Vagina (tissue), 2 donors: ENCODE measurements at regions not wholly inside any gene's neighbourhood (a gene's known extent, or its start where the extent isn't known, plus 50 kb on each side); places are given as distances from the start of the nearest gene placed in this dataset.

Source experiments
- DNase-seq, 2 donors: peaks; one replicate each; pipeline ENCODE4 v3.0.0-alpha.2; 2017; ENCODE audit errors: extremely low spot score in 2 of 2
- H3K27ac ChIP-seq: fragments of 200-600 bp; sonication (generic); one replicate; pipeline ENCODE4 v1.5.1; 2019
- H3K27me3 ChIP-seq: fragments of 200-600 bp; sonication (generic); one replicate; pipeline ENCODE4 v1.5.1; 2019
- H3K36me3 ChIP-seq, 2 donors: fragments of 200-600 bp; sonication (generic); one replicate each; pipeline ENCODE4 v1.5.1; 2017 to 2019
- H3K4me1 ChIP-seq: fragments of 200-600 bp; sonication (generic); one replicate; pipeline ENCODE4 v1.5.1; 2019
- H3K4me3 ChIP-seq, 2 donors: fragments of 200-600 bp; sonication (generic); 1 replicate in 1 of 2; 2 replicates in 1 of 2; pipeline ENCODE4 v1.5.1; 2016 to 2019
- H3K9me3 ChIP-seq: fragments of 200-600 bp; sonication (generic); one replicate; pipeline ENCODE4 v1.5.1; 2019
- POLR2A ChIP-seq, 2 donors: fragments of 450-650 bp; IDR thresholded peaks; one replicate each; pipeline ENCODE4 v1.6.1; 2017; ENCODE audit warnings: antibody characterized with exemption in 2 of 2, mild to moderate bottlenecking in 2 of 2, moderate library complexity in 2 of 2
- POLR2AphosphoS5 ChIP-seq, 2 donors: sonication (generic); formaldehyde crosslinking; IDR thresholded peaks; one replicate each; pipeline ENCODE4 v1.9.0; 2017; ENCODE audit warnings: antibody characterized with exemption in 2 of 2, mild to moderate bottlenecking in 2 of 2, low read depth in 1 of 2; ENCODE audit not compliant: insufficient read depth in 1 of 2
- intact Hi-C: fragments of 100-400 bp; cut with DNase I; formaldehyde crosslinking; loops from one replicate; pipeline ENCODE4 v1.15.1; 2023
- TF ChIP-seq, protein P1 (sequence below), 3 experiments: fragments of 450-650 bp in 2 of 3; fragments of 200-600 bp in 1 of 3; sonication (generic) in 1 of 3; IDR thresholded peaks; one replicate each; pipeline ENCODE4 v1.5.1; 2017 to 2019; ENCODE audit warnings: antibody characterized with exemption in 3 of 3, mild to moderate bottlenecking in 2 of 3, moderate library complexity in 2 of 3

DNA sequence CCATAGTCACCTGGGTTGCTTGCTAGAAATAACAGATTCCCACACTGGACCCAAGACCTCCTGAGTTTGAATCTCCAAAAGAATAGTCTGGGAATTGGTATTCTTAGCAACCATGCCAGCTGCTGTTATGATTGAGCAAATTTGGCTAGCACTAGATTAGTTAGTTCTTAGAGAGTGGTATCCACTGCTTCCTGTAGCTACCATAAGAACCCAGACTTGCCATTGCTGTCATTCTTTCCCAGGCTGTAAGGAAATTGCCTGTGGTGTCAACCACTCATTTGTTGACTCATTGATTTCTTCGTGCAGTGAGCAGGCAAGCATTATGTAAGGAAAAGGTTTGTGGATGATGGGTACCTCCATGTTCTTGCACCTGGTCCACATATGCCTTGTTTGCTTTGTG is 201.8 kb upstream of the RGS6 start:
- Histone ChIP-seq H3K4me1 (peaks cover 9% of the 10 kb centered on the region), H3K27ac (no peak overlapping the region), H3K36me3 (peaks cover 0 to 21% of the 10 kb centered on the region in 2 donors), H3K4me3 (no peak overlapping the region), H3K9me3 (no peaks in the 10 kb centered on the region), H3K27me3 (no peaks in the 10 kb centered on the region)
- TF ChIP-seq POLR2A (IDR thresholded peaks at IDR 0.05) = no peak
- TF ChIP-seq, protein P1, sequence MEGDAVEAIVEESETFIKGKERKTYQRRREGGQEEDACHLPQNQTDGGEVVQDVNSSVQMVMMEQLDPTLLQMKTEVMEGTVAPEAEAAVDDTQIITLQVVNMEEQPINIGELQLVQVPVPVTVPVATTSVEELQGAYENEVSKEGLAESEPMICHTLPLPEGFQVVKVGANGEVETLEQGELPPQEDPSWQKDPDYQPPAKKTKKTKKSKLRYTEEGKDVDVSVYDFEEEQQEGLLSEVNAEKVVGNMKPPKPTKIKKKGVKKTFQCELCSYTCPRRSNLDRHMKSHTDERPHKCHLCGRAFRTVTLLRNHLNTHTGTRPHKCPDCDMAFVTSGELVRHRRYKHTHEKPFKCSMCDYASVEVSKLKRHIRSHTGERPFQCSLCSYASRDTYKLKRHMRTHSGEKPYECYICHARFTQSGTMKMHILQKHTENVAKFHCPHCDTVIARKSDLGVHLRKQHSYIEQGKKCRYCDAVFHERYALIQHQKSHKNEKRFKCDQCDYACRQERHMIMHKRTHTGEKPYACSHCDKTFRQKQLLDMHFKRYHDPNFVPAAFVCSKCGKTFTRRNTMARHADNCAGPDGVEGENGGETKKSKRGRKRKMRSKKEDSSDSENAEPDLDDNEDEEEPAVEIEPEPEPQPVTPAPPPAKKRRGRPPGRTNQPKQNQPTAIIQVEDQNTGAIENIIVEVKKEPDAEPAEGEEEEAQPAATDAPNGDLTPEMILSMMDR (IDR thresholded peaks at IDR 0.05) = no peak
- no peak for TF ChIP-seq POLR2AphosphoS5 (IDR thresholded peaks at IDR 0.05; ENCODE audit: insufficient read depth in 1 of 2, low read depth in 1 of 2)
- intact Hi-C loops = no loop called here
- no peak for DNase-seq

DNA sequence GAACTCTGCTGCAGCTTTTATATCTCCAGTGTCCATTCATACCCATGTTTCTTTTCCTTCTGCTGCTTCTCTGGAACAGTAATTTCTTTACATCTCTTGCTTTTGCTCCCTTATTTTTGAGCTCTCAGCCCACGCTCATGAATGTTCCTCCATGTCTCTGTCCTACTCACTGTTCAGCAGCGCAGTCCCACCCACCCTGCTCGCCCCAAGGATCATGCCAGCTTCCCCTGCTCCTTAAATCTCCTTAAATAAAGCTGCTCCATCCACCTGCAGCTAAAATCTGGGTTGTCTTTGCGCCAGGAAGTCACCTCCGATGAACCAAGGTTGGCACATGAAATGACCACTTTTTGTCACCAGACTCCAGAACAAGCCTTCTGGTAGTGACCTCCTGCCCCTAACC is 201.1 kb upstream of the RGS6 start:
- Histone ChIP-seq H3K4me3 (no peak overlapping the region), H3K9me3 (no peaks in the 10 kb centered on the region), H3K27me3 (no peaks in the 10 kb centered on the region), H3K27ac (no peak overlapping the region), H3K4me1 (peaks cover 5% of the 10 kb centered on the region), H3K36me3 (peaks cover 0 to 27% of the 10 kb centered on the region in 2 donors)
- no peak for TF ChIP-seq POLR2AphosphoS5 (IDR thresholded peaks at IDR 0.05; ENCODE audit: insufficient read depth in 1 of 2, low read depth in 1 of 2)
- TF ChIP-seq POLR2A (IDR thresholded peaks at IDR 0.05) = no peak
- TF ChIP-seq, protein P1 (IDR thresholded peaks at IDR 0.05) = no peak
- intact Hi-C loops = no loop called here
- no peak for DNase-seq

DNA sequence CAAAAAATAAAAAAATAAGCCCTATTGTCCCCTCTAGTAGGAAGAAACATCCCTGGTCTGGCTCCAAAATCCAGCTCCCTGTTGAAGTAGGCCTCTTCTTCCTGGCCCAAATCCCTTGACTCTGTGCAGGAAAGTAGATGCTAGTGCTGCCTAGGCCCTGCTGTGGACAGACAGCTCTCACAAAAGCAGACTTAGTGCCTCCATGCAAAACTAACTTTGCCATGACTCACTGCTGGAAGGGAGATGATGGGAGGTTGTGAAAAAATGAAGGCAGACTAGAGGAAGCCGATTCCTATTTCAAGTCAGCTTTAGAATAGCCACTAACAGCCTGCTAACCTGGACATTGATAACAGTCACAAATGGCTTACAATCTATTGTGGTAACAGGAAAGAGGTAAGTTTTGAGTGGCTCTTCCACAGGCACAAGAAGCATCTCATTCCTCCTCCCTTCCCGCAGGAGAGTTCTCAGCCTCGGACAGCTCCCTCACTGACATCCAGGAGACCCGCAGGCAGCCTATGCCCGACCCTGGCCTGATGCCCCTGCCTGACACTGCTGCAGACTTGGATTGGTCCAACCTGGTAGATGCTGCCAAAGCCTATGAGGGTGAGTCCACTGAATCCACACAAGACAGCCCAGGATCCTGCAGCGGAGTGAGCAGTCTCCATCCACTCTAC is 198.9 kb upstream of the RGS6 start:
- Histone ChIP-seq H3K27me3 (no peaks in the 10 kb centered on the region), H3K9me3 (no peaks in the 10 kb centered on the region), H3K4me1 (no peaks in the 10 kb centered on the region), H3K36me3 (peaks cover 0 to 27% of the 10 kb centered on the region in 2 donors), H3K27ac (no peak overlapping the region), H3K4me3 (no peak overlapping the region)
- intact Hi-C loops = no loop called here
- no peak for TF ChIP-seq POLR2AphosphoS5 (IDR thresholded peaks at IDR 0.05; ENCODE audit: insufficient read depth in 1 of 2, low read depth in 1 of 2)
- no peak for TF ChIP-seq POLR2A (IDR thresholded peaks at IDR 0.05)
- TF ChIP-seq, protein P1 (IDR thresholded peaks at IDR 0.05) = no peak
- no peak for DNase-seq

DNA sequence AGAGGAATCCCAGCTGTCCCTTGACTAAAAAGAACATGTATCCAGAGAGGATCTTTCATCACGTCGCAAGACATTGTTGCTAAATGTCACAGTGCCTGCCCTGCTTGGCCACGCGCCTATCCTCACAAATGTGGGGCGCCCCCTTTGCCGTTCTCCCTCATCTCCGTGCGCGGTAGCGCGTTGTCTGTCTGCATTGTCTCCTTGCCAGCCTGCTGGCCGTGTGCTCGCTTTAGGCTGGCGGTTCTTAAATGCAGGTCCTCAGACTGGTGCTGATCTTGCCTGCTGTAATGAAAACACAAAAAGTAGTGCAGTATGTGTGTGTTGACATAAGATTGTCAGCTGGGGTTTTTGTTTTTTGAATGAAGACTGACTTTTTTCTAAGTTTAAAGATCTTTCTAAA is 198.2 kb upstream of the RGS6 start:
- Histone ChIP-seq H3K36me3 (peaks cover 0 to 27% of the 10 kb centered on the region in 2 donors), H3K4me3 (no peak overlapping the region), H3K9me3 (no peaks in the 10 kb centered on the region), H3K4me1 (no peaks in the 10 kb centered on the region), H3K27ac (no peak overlapping the region), H3K27me3 (no peaks in the 10 kb centered on the region)
- TF ChIP-seq POLR2A (IDR thresholded peaks at IDR 0.05) (no peak), POLR2AphosphoS5 (IDR thresholded peaks at IDR 0.05; ENCODE audit: insufficient read depth in 1 of 2, low read depth in 1 of 2) (no peak)
- TF ChIP-seq, protein P1 (IDR thresholded peaks at IDR 0.05) = no peak
- intact Hi-C loops = no loop called here
- no peak for DNase-seq

DNA sequence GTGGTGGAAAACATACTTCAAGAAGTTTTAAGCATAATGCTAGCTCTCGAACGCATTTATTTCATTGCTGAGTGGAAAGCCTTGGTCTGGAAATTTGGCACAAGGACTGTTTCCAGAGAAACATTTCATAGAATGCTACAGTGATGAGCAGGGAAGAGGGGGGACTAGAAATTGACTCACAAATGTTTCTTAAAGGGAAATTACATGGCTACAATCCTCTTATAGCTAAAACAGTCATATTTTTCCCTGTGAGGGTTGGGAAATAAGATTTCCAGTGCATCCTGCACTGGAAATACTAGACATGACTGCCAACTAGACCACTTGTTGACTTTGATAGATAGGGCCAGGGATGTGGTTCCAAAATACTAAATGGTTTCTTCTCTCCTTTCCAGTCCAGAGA is 197.3 kb upstream of the RGS6 start:
- no peaks in the 10 kb centered on the region for H3K9me3 ChIP-seq
- no peaks in the 10 kb centered on the region for H3K4me1 ChIP-seq
- H3K36me3 ChIP-seq = peaks cover 0 to 25% of the 10 kb centered on the region in 2 donors
- intact Hi-C loops = no loop called here
- TF ChIP-seq, protein P1 (IDR thresholded peaks at IDR 0.05) = no peak
- TF ChIP-seq POLR2AphosphoS5 (IDR thresholded peaks at IDR 0.05; ENCODE audit: insufficient read depth in 1 of 2, low read depth in 1 of 2) = no peak
- TF ChIP-seq POLR2A (IDR thresholded peaks at IDR 0.05) = no peak
- no peak for DNase-seq
- H3K27me3 ChIP-seq = no peaks in the 10 kb centered on the region
- H3K4me3 ChIP-seq = no peak overlapping the region
- H3K27ac ChIP-seq = no peak overlapping the region
